ENCODE measurements at regions not wholly inside any gene's neighbourhood (a gene's known extent, or its start where the extent isn't known, plus 50 kb on each side); places are given as distances from the start of the nearest gene placed in this dataset.
"Not testable (repeated sequence)": the region's sequence is repeated elsewhere in the genome, so short reads cannot be mapped to it uniquely, and the experiment has no call there.

DNA sequence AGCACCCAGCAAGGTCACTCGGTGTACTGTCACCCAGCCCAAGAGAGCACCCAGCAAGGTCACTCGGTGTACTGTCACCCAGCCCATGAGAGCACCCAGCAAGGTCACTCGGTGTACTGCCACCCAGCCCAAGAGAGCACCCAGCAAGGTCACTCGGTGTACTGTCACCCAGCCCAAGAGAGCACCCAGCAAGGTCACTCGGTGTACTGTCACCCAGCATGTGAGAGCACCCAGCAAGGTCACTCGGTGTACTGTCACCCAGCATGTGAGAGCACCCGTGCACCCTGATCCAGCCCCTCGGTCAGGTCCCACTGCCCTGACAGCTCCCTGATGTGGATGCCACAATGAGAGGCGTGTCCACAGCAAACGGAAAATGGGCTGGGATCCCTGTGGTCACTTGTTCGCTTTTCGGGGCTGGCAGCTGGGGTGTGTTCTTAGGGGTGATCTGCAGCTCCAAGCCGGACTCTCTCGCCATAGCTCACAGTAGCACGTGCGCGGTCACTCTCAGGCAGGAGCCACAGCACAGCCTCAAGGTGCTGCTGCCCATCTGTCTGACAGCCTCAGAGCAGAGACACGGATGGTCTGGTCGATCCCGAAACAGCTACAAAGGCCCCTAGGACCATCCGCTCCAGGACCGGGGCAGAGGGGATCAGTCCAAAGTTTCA, 324.9 kb downstream of the ADGRD1 start:
- H3K27me3 Mint-ChIP-seq; H3K4me3 Mint-ChIP-seq; H3K9me3 Mint-ChIP-seq; H3K4me1 Mint-ChIP-seq (ENCODE audit: low read depth); H3K27ac Mint-ChIP-seq; H3K36me3 Mint-ChIP-seq (ENCODE audit: low read depth): not testable (repeated sequence)

DNA sequence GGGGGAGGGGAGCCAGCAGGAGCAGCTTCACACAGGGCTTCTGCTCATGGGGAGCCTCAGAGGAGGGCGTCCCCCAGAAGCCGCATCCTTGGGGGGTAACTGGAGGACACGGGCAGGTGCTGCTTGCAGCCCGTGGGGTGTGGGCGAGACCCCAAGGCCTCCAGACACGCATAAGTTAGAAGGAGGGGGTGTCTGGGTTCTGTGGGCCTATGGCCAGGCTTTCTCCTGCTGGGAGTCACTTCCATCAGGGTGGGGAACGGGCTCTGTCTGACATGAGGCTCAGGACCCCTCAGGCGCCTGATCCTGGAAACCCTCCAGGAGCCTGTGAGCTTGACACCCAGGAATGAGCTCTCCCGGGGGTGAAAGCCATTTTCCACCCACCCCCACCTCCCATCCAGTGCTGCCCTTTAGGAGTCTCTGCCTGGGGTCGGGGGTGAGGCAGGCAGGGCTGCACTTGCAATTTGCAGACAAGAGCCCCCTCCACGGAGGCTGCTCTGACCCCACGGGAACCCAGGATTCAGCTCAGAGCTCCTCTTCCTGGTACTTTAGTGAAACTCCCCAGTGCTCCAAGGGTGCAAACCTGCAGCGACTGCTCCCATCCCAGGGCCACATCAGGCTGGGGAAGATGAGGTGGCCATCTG, 325.7 kb downstream of the ADGRD1 start:
- H3K36me3 Mint-ChIP-seq (ENCODE audit: low read depth): no peaks in the 10 kb centered on the region

DNA sequence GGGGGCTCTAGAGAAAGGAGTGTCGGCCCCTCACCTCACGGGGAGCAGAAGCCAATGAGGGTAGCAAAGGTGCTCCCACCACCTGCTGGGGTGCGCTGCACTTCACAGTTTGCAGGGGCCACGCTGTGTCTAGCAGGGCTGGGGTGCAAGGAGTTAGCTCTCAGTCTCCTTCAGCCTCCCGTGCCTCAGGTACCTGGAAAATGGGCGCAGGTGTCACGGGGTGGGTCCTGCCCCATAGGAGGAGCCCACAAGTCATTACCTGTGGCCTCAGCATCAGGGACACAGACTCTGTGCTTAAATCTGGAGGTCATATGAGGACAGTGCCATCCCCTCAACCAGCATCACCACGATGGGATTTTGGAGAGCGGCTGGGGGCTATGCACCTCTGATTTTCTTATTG, 326.7 kb downstream of the ADGRD1 start:
- no peak overlapping the region for H3K4me3 Mint-ChIP-seq
- no peaks in the 10 kb centered on the region for H3K4me1 Mint-ChIP-seq (ENCODE audit: low read depth)
- H3K36me3 Mint-ChIP-seq (ENCODE audit: low read depth): no peaks in the 10 kb centered on the region
- H3K27me3 Mint-ChIP-seq: no peaks in the 10 kb centered on the region
- H3K27ac Mint-ChIP-seq: no peak overlapping the region
- H3K9me3 Mint-ChIP-seq: no peaks in the 10 kb centered on the region

More for the DNA sequence above, 325.7 kb downstream of the ADGRD1 start:
- Mint-ChIP-seq H3K4me3 (no peak overlapping the region), H3K27ac (no peak overlapping the region), H3K9me3 (no peaks in the 10 kb centered on the region), H3K4me1 (ENCODE audit: low read depth) (no peaks in the 10 kb centered on the region), H3K27me3 (no peaks in the 10 kb centered on the region)

DNA sequence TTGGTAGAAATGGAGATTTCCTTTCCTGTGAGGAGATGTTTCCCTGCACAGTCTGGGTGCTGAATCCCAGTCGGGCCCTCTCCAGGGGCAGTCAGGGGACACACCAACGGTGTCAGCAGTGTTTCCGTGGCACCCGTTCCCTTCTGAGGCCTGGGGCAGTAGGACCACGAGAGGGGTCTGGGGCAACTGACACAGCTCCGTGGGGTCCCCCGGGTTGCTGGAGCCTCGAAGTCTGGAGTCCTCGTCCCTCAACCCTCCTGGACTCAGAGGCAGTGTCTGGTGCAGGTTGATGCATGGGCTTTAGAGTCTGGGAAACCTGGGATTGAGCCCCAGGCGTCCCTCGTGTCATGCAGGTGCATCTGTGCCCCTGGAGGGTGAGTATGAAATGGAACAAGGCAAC, 327.3 kb downstream of the ADGRD1 start:
- Mint-ChIP-seq H3K27ac (no peak overlapping the region), H3K27me3 (no peaks in the 10 kb centered on the region), H3K4me1 (ENCODE audit: low read depth) (no peaks in the 10 kb centered on the region), H3K36me3 (ENCODE audit: low read depth) (no peaks in the 10 kb centered on the region), H3K9me3 (no peaks in the 10 kb centered on the region), H3K4me3 (no peak overlapping the region)

DNA sequence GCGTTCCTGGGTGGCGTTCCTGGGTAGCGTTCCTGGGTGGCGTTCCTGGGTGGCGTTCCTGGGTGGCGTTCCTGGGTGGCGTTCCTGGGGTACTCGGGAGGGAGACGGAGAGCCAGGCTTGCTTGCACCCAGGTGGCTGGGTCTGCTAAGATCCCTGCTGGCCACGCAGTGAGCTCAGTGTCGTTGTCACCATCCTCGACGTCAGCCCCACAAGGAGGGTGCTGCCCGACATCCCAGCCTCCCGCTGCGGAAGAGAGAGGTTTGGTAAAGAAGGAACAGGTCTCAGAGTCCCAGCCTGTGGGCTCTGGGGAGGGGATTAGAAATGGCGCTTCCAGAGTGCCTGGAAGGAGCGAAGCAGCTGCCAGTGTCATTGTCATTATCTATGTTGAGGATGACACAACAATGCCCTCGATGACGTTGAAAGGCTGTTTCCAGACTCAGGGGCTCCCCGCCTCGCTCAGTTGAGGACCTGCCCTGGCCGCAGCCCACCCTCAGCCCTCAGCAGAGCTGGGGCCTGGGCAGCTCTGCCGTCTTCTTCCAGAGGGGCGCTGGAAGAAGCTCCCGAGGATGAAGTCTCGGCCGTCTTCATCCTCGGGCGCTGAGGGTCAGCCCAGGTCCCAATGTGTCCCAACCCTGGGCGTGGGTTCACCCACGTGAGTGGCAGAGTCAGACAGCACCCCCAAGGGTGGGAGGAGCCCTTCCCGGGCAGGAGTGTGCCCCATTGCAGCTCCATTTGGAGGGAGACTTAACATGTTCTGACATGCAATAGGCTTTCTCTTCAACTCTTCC, 328.8 kb downstream of the ADGRD1 start:
- no peaks in the 10 kb centered on the region for H3K36me3 Mint-ChIP-seq (ENCODE audit: low read depth)

DNA sequence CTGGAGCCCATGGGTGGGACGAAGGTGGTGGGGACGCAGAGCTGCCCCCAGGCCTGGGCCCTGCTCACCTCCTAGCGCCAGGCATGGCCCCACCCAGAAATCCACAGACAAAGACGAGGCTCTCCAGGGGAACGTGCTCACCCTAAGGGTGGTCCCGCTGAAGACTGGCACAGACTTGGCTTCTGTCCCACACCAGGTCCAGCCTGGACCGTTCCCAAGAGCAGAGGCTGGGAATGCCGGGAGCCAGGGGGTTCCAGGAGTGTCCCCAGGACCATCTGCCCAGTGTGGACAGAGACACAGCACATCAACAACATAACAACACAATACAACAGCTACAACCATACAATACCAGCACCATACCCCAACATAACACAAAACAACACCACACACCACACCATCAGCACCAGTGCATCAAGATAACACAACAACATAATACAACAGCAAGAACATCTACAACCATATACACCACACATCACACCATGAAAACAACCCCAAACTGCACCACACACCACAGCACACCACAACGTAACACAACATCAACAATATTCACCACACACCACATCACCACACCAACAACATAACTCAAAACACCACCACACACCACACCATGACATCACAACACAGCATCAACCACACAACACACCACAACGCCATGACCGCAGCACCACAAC, 329.6 kb downstream of the ADGRD1 start:
- Mint-ChIP-seq H3K4me3 (no peak overlapping the region), H3K36me3 (ENCODE audit: low read depth) (no peaks in the 10 kb centered on the region), H3K27ac (no peak overlapping the region), H3K9me3 (no peaks in the 10 kb centered on the region), H3K27me3 (no peaks in the 10 kb centered on the region), H3K4me1 (ENCODE audit: low read depth) (no peaks in the 10 kb centered on the region)

More for the DNA sequence above, 328.8 kb downstream of the ADGRD1 start:
- H3K9me3 Mint-ChIP-seq: no peaks in the 10 kb centered on the region
- H3K27ac Mint-ChIP-seq: no peak overlapping the region
- no peaks in the 10 kb centered on the region for H3K27me3 Mint-ChIP-seq
- no peak overlapping the region for H3K4me3 Mint-ChIP-seq
- H3K4me1 Mint-ChIP-seq (ENCODE audit: low read depth): no peaks in the 10 kb centered on the region

DNA sequence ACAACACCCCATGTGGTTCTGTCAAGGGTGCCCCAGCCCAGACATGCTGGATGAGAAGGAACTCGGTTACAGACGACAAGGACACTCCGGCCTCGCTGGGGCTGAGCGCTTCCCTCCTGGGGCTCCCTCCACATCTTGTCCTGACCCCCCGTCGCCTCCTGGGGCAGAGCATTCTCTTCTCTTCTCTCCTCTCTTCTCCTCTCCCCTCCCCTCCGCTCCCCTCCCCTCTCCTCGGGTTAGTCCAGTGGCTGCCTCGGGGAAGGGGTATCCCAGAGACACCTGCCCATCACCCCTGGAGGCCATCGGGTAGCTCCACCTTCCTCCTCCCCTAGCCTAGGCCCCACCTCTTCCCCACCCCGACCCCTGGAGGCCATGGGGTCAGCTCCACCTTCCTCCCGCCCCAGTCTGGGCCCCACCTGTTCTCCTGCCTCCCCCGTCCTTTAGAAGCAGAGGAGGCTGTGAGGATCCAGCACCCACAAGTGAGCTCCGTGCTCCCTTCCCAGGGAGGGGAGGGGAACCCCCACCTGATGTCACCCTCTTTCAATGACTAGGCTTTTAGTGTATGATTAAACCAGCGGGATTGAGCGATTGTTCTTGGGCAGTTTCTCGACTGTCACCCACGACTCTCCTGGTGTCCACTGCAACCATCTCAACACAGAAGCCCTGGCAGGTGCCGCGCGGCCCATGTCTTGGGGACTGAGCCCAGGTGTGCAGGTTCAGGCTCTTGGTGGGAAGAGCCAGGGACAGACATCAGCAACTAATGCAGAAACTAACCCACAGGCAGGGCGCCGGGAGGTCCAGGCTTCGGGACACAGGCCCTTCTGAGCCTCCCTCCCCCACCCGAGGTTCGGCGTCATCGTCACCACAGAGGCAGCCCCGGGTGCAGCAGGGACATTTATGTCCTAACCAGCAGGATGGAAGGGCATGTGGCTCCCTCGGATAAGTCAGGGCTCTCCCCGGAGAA, 330.4 kb downstream of the ADGRD1 start:
- H3K4me1 Mint-ChIP-seq (ENCODE audit: low read depth); H3K4me3 Mint-ChIP-seq; H3K27me3 Mint-ChIP-seq; H3K27ac Mint-ChIP-seq; H3K36me3 Mint-ChIP-seq (ENCODE audit: low read depth); H3K9me3 Mint-ChIP-seq: not testable (repeated sequence)

DNA sequence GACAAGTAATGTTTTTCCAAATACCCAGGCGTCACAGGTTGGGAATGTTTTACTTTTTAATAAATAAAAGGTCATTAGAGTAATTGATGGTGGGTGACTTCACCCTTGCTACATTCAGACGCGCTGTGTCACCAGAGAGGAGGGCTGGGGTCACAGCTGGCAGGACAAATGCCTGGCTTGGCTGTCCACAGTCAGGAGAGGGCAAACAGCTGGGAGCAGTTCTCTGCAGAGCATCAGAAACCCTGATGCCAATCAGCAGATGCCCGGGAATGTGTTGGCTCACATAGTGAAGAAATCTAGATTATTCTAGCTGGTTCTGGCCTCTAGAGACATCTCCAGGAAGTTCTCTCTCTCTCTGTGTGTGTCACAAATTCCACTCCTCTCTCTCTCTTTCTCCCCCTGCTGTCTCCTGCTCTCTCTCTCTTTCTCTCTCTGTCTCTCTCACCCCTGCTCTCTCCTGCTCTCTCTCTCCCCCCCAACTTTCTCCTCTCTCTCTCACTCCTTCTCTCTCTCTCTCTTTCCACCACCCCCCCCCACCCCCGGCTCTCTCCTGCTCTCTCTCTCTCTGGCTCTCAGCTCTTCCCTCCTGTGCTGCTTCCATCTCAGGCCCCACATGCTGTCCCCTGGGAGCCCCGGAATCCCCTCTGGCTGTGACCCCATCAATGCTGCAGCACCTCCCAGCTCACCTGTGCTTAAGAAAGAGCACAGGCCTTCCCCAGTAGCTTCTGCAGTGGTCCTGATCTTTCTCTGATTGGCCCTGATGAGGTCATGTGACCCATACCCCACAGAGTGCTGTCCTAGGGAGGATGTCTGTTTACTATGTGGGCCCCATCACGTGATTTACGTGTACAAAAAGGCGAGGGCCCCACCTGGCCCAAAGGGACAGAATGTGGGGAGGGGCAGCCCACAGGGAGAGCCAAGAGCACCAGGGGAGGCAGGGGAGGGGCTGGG, 331.5 kb downstream of the ADGRD1 start:
- H3K36me3 Mint-ChIP-seq (ENCODE audit: low read depth); H3K4me1 Mint-ChIP-seq (ENCODE audit: low read depth); H3K27ac Mint-ChIP-seq; H3K27me3 Mint-ChIP-seq; H3K9me3 Mint-ChIP-seq; H3K4me3 Mint-ChIP-seq: not testable (repeated sequence)

DNA sequence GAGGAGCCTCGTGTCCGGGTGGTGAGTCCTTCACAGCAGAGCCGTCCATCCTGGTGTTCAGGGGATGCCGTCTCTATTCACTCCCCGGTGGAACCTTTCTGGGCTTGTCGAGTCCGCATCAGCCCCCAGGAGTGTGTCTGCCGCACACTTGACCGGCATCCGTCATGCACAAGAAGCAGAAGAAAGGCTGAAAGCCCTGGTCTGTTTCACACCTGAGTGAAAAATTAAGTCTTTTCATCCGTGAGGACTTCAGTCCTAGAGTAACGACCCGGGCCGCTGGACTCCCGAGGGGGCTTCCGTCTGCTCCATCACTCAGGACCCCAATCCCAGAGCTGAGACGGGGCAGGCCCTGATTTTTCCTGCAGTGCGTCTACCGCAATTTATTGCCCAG, 332.2 kb downstream of the ADGRD1 start:
- not testable (repeated sequence) for H3K27me3 Mint-ChIP-seq; H3K4me1 Mint-ChIP-seq (ENCODE audit: low read depth); H3K9me3 Mint-ChIP-seq; H3K36me3 Mint-ChIP-seq (ENCODE audit: low read depth); H3K27ac Mint-ChIP-seq; H3K4me3 Mint-ChIP-seq

DNA sequence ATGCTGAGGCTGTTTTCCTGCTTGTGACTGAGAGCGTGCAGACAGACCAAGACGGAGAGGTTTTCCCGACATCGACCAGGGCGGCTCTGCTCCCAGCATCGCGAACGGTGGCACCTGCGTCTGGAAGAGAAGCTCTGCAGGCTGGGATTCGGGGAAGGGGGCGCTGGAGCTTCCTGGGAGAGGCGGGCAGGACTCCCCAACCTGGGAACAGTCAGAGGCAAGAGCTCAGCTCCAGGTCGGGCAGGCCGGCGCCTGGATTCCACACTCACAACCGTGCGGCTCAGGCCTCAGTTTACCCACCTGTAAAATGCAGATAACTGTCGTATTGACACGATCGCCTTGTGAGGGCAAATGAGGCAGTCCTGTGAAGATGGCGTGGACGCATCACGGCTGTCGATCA, 332.6 kb downstream of the ADGRD1 start:
- not testable (repeated sequence) for H3K27ac Mint-ChIP-seq; H3K4me3 Mint-ChIP-seq; H3K36me3 Mint-ChIP-seq (ENCODE audit: low read depth); H3K4me1 Mint-ChIP-seq (ENCODE audit: low read depth); H3K27me3 Mint-ChIP-seq; H3K9me3 Mint-ChIP-seq

DNA sequence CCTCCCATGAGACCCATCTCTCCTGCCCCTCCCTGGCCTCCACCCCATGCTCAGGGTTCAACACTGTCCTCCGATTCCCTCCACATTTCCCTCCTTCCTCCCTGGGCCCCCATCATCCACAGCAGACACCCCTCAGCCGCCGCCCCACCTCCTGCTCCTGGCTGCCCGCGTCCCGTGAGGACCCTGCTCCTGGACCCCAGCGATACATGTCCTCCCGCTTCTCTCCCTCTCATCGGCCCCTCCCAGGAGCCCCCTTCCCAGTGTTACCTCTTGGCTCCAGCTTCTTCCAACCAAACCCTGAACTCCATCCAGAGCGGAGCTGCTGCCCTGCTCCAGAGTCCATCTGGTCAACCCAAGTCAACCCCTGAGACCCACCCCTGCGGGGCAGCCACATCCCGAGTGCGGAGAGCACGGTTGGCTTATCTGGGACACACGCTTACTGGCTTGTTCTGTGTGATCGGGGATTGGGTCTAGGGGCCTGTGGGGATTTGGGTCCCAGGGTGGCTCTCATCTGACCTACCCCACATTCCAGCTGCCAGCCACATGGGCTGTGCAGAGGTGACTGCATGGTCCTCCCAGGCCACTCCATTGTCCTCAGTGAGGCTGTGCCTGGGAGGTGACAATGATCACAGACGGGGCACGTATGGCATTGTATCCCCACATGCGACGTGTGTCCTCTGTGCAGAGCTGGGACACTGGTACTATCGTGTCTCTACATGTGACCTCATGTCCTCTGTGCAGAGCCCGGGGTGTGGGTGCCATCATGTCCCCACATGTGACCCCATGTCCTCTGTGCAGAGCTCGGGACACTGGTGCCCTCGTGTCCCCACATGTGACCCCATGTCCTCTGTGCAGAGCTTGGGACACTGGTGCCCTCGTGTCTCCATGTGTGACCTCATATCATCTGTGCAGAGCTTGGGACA, 333.6 kb downstream of the ADGRD1 start:
- Mint-ChIP-seq H3K4me3 (no peak overlapping the region), H3K27me3 (no peaks in the 10 kb centered on the region), H3K36me3 (ENCODE audit: low read depth) (no peaks in the 10 kb centered on the region), H3K4me1 (ENCODE audit: low read depth) (no peaks in the 10 kb centered on the region), H3K9me3 (peaks cover 5% of the 10 kb centered on the region), H3K27ac (no peak overlapping the region)

DNA sequence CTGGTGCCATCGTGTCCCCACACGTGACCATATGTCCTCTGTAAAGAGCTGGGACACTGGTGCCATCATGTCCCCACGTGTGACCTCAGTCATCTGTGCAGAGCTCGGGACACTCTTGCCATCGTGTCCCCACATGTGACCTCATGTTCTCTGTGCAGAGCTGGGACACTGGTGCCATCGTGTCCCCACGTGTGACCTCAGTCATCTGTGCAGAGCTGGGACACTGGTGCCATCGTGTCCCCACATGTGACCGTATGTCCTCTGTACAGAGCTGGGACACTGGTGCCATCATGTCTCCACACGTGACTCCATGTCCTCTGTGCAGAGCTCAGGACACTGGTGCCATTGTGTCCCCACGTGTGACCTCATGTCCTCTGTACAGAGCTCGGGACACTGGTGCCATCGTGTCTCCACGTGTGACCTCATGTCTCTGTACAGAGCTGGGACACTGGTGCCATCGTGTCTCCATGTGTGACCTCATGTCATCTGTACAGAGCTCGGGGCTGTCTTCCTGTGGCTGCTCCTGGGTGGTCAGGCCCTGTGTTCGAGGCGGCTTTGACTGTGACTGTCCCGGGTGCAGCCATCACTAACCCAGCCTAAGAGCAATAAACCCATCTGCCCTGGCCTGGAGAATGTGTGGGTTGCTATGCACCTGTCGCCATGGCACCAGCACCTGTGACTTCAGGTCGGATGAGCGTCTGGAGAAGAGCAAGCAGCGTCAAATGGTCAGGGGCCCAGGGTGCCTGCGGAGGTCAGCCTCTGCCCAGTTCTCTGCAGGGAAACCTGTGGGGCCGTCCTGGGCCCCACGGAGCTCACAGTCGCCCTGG, 334.4 kb downstream of the ADGRD1 start:
- Mint-ChIP-seq H3K4me3 (no peak overlapping the region), H3K9me3 (peaks cover 5% of the 10 kb centered on the region), H3K27ac (no peak overlapping the region), H3K27me3 (no peaks in the 10 kb centered on the region), H3K36me3 (ENCODE audit: low read depth) (no peaks in the 10 kb centered on the region), H3K4me1 (ENCODE audit: low read depth) (no peaks in the 10 kb centered on the region)
